Activated CD4-positive, CD25-positive, alpha-beta regulatory T cell treated with anti-CD3 and anti-CD28 coated beads, Interleukin-2, amount 50 U/mL, for 72 hours (primary cell): ENCODE measurements at regions not wholly inside any gene's neighbourhood (a gene's known extent, or its start where the extent isn't known, plus 50 kb on each side); places are given as distances from the start of the nearest gene placed in this dataset.

Experiments used
- DNase-seq: peaks from one replicate; pipeline ENCODE4 v3.0.0; 2021

DNA sequence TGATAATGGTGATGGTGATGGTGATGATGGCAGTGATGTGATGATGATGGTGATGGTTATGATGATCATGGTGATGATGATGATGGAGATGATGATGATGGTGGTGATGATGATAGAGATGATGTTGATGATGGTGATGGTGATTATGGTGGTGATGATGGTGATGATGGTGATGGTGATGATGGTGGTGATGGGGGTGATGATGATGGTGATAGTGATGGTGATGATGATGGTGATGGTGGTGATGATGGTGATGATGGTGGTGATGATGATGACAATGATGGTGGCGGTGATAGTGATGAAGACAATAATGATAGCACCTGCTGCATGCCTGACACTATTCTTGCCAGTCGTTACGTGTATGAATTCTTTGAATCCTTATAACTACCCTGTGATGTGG lies 317.9 kb upstream of the AJAP1 start:
- DNase-seq = no peak

DNA sequence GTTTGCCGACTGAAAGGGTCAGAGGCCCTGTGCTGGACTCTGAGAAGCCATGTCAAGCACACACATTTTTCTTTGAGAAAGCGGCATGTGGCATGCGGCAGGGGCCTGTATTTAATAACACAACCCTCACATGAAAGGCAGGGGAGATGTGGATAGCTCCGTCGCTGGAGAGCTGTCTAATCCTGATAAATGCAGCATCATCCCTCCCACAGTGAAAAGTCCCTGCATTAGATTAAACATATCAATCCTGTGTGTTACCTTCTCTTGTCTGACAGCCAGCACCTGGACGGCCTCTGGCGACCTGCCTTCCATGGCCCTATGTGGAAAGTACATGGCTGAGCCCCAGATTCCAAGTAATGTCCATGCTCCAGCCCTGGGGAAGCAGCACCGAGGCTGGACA lies 313.0 kb upstream of the AJAP1 start:
- no peak for DNase-seq

DNA sequence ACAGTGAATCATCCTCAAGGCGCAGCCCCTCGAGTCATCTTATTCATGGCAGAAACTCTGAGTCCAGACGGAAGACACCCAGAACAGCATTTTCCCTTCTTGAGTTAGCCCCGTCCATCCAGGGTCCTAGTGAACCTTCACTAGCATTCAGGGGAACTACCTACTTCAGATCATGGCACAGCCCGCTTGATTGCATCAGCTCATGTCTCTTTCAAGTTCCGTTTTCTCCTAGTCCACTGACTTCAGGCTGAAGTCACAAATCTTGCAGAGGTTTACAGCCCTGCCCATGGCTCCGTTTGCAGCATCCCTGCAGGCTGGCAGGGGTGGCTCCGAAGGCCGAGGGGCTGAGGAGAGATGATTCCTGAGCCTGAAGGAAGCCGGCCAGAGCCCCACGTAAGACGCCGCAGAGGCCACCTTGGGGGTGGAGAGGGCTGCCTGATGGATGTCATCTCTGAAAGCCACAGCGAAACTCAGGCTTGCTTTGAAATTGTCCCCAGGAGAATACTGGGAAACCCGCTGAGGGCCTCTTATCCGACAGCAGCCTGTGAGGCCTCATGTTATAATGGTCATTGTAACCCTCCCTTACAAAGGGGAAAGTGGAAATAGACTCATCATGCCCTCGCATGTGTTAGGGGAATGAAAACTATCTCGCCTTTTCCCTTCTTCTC lies 310.2 kb upstream of the AJAP1 start:
- DNase-seq = no peak

DNA sequence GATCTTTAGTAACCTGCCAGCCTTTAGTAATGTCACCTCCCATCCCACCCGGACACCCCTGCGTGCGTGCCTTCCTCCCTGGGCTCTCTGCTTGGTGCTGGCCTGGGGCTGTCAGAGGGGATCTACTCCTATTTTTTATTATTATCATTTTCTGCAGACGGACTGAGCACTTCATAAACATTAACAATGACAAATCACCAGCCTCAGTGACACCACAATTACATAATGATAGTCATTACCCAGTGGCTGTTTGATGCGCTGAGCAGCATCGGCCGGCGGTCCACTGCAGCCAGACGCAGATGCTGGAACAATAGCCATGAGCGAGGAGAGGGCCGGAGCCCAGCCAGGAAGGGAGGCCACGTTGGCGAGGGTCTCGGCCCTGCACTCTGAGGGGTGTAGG lies 309.3 kb upstream of the AJAP1 start:
- no peak for DNase-seq

DNA sequence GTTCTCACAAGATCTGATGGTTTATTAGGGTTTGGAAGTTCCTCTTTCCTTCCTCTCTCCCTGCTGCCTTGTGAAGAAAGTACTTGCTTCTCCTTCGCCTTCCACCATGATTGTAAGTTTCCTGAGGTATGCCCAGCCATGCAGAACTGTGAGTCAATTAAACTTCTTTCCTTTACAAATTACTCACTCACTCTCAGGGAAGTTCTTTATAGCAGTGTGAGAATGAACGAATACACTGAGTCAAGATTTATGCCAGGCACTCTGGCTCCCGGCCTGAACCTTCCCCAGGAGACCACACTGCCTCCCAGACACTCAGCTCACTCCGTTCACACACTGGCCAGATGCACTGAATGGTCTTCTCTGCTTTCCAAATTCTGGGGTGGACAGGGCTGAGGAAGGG lies 308.3 kb upstream of the AJAP1 start:
- no peak for DNase-seq

DNA sequence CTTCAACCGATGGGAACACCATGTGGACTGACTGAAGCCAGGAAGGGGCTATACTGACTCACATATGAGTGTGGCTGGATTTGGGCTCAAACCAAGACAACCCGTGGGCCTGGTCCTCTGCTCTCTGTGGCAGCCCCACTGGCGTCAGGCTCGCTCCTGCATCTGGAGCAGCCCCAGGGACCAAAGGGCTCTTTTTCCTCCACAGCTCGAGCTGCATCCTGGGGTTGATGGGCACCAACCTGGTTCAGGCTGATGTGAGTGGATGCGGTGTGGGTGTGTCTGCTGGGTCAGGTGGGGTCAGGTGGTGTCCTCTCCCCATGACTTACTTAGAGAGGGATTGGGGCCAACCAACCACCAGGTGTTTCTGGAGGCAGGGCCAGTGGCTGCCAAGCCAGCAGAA lies 303.0 kb upstream of the AJAP1 start:
- no peak for DNase-seq

DNA sequence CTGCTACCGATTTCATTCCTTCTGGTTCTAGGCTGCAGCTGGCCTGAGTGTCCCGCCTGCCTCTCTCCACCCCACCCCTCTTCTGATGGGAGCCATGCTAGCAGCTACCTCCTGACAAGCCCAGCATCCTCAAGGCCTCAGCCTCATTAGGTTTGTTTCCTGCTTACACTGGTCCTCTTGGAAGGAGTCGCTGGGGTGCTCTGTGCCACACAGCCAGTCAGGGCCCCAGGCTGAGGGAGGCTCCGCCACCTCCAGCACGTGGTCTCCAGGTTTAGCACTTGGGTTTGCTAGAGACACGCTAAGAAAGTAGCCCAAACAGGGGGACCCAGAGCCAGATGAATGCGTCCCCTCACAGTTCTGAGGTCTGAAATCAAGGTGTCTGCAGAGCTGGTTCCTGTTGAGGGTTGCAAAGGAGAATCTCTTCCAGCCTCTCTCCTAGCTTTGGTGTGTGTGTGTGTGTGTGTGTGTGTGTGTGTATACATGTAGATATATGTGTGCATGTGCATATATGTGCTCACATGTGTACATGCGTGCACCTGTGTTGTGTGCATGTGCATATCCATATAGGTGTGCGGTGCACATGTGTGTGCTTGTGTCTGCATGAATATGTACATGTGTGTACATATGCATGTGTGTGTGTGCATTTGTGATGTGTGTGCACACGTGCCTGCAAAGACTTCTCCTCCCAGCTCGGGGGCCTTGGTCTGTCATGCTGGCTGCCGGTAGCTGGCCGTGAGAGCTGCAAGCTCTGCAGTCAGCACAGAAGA lies 301.1 kb upstream of the AJAP1 start:
- DNase-seq = no peak

DNA sequence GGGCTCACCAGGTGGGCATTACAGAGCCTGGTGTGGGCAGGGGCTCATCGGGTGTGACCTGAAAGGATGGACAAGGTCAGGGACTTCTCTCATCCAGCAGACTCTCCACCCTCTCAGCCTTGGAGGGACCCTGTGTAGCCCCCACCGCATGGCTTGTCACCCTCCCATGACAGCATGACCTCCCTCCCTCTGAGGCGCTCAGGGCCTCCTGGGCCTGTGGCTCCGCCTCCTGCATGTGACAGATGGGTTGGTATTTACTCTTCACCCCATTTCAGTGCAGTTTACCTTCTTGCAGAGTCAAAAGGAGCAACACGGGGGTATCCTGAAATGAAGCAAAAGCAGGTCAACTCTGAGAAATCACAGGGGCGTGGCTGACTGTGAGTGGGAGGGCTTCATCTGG lies 298.6 kb upstream of the AJAP1 start:
- no peak for DNase-seq

DNA sequence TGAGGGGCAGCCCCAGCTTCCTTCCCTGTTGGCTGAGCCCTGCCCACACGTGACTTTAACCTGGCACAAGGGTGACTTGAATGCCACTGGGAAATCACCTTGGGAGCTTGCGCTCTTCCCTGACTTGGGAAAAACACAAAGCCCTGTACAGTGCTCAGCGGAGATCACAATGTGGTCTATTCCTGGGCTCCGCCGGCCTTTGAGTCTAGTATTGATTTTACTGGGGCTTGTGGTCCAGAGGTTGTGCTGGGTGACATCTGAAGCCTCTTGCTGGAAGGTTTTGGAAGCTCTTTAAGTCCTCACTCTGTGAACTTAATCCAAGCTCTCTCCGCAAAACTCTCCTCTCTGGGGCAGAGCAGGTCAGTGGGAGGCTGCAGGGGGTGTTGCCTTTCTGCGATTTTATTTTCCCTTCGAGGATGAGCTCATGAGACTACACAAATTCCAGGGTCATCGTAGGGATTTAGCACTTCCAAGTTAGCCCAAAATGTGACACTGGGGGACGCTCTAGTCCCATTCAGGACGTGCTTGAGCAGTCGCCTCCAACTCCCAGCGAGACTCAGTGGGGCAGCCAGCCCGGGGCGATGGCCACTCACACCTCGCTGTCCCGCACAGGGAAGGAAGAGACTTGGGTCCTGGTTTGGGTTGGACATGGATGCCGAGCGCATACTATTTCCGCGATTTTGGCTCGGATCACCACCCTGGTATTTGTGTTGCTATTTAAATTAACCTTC lies 291.9 kb upstream of the AJAP1 start:
- DNase-seq = no peak

DNA sequence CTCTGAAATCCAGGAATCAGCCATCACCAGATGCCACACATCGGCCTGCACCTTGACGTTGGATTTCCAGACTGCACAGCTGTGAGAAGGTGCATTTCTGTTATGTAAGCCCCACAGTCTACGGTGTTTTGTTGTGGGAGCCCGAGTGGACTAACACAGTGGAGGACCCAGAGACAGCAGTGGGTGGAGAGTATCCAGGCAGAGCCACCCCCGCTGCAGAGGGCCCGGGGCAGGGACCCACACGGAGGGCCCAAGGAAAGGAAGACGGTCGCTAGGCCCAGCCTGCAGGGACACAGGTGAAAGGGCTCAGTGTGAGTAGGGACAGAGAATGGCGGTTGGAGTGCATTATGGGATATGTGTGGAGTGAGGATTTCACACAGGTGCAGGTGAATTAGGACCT lies 288.3 kb upstream of the AJAP1 start:
- no peak for DNase-seq

DNA sequence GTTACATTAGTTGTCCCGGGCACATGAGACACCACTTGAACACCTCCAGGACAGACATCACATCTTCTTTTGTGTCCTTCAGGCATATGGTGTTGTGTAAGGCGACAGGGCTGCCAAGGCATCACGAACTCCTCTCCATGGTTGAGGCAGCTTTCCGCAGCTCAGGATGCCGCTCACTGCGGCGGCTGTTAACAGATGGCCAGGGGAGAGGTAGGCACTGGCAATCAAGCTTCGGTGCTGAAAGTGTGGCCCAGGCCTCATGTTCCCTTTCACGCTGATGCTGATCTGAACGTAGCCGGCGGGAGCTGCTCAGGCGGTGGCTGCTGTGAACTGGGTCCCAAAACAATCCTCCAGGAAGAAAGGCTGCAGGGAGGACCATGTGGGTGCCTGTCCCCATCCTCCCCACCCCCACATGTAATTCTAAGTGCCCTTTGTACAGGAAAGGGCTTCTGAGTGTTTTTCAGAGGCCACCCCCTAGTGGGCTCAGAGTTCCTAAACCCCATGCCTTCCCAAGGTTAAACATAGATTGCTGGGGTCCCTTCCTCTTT lies 287.1 kb upstream of the AJAP1 start:
- no peak for DNase-seq

DNA sequence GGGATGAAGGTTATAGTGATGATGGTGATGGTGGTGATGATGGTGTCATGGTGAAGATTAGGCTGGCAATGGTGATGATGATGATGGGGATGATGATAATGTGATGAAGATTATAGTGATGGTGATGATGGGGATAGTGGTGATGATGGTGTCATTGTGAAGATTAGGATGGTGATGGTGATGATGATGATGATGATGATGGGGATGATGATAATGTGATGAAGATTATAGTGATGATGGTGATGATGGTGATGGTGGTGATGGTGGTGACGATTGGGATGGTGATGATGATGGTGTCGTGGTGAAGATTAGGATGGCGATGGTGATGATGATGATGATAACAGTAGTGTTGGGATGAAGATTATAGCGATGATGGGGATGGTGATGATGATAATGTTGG lies 285.1 kb upstream of the AJAP1 start:
- no peak for DNase-seq

DNA sequence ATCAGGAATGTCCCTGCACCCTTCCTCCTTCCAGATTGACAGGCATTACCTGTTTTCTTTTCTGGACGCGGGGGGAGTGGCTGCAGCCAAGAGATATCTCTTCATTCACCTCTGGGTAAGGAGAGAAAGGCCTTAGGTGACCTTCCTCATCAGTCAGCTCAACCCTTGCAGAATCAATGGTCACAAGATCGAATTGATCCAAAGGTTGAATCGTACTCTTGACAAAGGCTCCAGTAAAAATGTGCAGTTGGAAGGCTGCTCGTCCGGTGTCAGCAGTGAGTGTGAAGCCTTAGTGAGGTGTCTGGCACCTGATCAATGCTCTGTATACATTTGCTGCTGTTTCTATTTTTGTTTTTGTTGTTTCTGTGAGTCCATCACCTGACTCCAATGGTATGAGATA lies 282.6 kb upstream of the AJAP1 start:
- DNase-seq = no peak

DNA sequence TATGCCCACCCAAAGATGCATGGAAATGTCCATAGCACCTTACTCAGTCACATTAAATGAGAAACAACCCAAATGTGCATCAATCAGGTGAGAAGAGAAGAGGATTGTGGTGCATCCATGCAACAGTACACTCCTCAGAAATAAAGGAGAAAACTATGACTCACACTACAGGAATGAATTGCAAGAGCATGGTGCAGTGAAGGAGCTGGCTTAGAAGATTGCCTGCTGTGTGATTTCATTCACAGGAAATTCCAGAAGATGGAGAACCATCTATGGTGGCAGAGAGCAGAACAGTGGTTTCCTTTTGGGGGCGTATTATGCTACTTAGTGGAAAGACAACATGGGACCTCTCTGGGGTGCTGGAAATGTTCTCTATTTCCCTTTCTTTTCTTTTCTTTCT lies 278.6 kb upstream of the AJAP1 start:
- no peak for DNase-seq

DNA sequence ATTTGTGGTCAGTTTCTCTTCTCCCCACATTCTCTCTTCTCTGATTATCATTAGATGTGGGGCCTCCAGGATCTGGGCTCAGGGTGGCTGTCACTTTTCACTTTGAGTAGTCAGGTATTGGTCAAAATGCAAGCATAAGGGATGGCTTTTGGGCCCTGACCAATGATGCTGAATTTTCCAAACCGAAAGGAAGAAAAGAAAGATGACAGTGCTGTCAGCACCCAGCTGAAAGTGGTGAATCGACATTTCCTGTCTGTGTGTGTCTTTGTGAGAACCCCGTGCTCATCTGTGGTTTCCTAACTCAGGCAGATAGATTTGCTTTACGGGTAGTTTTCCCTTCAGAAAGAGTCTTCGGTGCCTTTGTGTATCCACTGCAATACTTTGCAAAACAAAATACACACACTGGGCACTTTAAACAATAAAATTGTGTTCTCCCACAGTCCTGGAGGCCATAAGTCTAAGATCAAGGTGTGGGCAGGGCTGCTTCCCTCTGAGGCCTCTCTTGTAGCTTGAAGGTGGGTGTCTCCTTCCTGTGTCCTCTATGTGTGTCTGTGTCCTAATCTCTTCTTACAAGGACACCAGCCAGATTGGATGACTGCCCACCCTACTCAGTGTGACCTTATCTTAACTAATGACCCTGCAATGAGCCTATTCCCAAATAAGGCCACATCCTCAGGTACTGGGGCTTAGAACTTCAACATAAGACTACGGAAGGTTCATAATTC lies 274.8 kb upstream of the AJAP1 start:
- DNase-seq = no peak

DNA sequence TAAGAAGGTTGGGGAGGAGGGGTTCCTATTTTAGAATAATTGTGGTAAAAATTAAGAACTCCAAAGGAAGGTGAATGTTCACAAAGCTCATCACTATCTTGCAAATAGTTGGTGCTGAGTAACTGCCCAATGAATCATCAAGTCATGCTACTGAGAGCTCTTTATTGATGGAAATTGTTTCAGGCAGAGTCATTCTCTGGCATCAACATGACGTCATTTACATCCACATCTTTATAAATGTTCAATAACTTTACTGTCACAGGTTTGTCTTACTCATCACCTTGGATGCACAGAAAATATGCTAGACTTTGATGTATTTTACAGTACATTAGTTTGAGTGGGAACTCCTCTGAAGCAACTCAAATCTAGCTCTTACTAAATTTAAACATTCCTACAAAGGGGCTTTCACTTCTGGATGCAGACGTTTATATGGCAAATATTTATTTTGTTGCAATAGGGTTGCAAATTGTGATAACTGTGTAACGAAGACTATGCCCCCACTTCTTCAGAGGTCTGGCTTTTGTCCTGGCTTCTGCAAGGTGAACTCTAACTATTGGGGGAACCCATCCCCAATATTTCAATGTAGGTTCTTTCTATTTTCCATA lies 273.7 kb upstream of the AJAP1 start:
- DNase-seq = no peak

DNA sequence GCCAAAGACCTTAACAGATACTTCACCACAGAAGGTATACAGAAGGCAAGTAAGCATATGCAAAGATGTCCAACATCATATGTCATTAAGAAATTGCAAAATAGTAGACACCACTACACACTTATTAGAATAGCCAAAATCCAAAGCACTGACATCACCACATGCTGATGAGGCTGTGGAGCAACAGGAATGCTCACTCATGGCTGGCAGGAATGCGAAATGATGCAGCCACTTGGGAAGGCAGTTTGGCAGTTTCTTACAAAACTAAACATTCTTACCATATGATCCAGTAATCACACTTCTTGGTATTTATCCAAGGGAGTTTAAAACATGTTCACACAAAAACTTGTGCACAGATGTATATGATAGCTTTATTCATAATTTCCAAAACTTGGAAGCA lies 261.2 kb upstream of the AJAP1 start:
- DNase-seq = no peak

DNA sequence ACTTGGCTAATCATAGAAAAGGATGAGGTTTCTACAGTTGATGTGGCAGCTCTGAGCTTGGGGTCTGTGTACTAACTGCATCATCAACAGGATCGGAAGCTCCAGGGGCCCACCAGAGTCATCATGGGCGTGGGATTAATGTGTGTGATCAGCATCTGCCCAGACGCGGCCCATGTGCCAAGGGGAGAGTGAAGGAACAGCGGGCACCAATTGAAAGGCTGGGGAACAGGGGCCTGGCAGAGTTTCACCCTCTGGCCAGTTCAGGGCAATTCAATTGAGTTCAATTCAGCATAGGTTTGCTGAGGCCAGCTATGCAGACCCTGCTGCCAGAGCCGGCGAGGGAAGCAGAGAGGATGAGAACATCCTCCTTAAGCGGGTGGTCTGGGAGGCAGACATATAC lies 260.0 kb upstream of the AJAP1 start:
- DNase-seq = no peak

DNA sequence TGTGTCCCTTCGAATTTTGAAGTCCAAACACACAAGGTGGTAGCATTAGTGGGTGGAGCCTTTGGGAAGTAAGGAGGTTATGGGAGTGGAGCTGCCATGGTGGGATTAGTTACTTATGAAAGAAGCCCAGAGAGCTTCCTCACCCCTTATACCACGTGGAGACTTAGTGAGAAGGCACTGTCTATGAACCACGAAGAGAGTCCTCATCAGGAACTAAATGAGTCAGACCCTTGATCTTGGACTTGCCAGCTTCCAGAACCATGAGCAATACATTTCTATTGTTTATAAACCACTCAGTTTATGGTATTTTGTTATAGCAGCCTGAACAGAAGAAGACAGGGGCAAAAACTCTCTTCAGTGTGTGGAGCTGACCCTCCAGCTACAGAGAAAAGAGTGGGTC lies 259.3 kb upstream of the AJAP1 start:
- no peak for DNase-seq

DNA sequence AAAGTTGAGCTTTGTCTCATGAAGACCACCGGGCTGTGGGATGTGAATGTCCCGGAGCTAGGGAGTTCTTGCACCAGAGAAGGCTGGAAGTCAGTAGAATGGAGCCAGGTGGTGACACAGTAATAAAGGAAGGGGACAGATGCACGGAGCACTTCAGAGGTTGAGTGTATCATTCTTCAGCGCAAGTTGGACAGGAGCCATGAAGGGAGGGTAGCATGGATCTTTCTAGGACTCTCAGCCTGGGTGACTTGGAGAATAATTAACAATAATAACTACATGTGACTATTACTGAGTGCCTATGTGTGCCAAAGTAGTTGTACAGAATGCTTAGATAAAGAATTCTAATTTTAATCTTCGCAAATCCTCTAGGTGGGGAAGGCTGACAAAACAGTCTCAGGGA lies 258.7 kb upstream of the AJAP1 start:
- DNase-seq = no peak

DNA sequence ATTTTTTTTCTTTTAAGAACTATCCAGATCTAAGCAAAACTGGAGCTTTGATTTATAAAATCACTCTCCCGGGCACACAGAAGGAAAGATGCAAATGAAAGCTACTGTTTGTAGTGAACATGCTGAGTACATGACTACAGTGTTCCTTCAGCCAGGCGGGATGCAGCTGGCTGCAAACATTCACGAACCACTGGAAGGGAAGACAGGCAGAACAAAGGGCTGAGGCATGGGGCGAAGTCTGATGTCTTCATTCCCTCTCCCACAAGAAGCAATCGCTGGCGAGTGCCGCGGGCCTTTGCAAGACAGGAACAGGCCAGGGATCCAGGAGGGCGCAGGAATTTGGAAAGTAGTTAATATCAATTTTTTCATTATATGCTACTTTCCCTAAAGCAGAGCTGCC lies 257.9 kb upstream of the AJAP1 start:
- no peak for DNase-seq

DNA sequence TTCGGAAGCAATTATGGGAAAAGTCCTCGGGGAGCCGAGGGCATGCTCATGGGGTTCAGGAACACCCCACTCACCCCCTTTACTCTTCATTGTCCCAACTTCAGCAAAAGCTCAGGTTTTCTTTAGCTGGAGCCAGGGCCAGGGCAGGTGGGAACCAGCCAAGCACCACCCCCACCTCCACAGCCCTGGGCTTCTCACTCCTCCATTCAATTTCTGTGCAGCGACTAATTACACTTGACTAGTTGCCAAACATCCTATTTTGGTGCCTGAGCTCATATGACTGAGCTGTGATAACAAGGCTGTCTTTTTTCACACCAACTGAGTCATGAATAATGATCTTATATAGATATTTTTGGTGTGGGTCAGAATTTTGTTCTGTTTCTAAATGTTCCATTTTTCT lies 257.2 kb upstream of the AJAP1 start:
- DNase-seq = no peak

DNA sequence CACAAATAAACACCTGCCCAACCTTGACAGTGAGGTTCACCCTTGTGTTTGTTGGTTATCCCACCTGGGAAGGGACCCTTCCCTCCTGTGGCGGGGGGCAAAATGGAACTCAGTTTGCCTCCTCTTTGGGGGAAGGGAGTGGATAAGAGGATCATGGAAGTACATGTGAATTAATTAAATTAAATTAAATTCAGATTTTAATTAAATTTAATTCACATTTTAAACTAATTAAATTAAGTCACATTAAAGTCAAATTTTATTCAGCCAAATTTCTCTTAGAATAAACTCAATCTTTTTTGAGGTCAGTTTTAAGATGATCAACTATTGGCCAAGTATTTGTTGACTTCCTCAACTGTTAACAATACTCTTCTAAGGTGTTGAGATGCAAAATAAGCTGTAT lies 252.4 kb upstream of the AJAP1 start:
- no peak for DNase-seq
